Psoas muscle (tissue), 7 donors: ENCODE measurements at regions not wholly inside any gene's neighbourhood (a gene's known extent, or its start where the extent isn't known, plus 50 kb on each side); places are given as distances from the start of the nearest gene placed in this dataset.

Source experiments
- ATAC-seq, 4 donors: fragments of 200-7000 bp; cut with Tn5 transposase; one replicate each; pipeline ENCODE4 v1.9.1; 2020; ENCODE audit warnings: moderate library complexity in 3 of 4, mild to moderate bottlenecking in 2 of 4
- DNase-seq, 2 donors: peaks; one replicate each; pipeline ENCODE4 v3.0.0-alpha.2; 2020
- H3K27ac ChIP-seq: fragments of 200-600 bp; one replicate; pipeline ENCODE4 v1.8.0; 2022
- H3K27me3 ChIP-seq, 3 donors: fragments of 200-600 bp in 1 of 3; one replicate each; pipeline versions ENCODE4 v1.6.1 to v1.8.0; 2013 to 2022; ENCODE audit warnings: low read length in 2 of 3, mild to moderate bottlenecking in 2 of 3, moderate library complexity in 1 of 3; ENCODE audit not compliant: insufficient read depth in 3 of 3
- H3K36me3 ChIP-seq, 2 donors: fragments of 200-600 bp in 1 of 2; one replicate each; pipeline versions ENCODE4 v1.6.1 to v1.8.0; 2013 to 2022; ENCODE audit warnings: low read depth in 1 of 2, mild to moderate bottlenecking in 1 of 2, moderate library complexity in 1 of 2; ENCODE audit not compliant: insufficient read depth in 1 of 2
- H3K4me1 ChIP-seq: fragments of 200-600 bp; one replicate; pipeline ENCODE4 v1.8.0; 2022
- H3K4me3 ChIP-seq: fragments of 200-600 bp; one replicate; pipeline ENCODE4 v1.8.0; 2022; ENCODE audit warnings: mild to moderate bottlenecking
- H3K9me3 ChIP-seq: fragments of 200-600 bp; one replicate; pipeline ENCODE4 v1.8.0; 2022
- CTCF ChIP-seq: fragments of 200-600 bp; IDR thresholded peaks from one replicate; pipeline ENCODE4 v1.8.0; 2022; ENCODE audit warnings: antibody characterized with exemption
- WGBS, 3 donors: extraction: QIAGEN DNeasy Blood & Tissue Kit; methylation state at CpG; one replicate each; pipeline versions ENCODE4 v1.1.6 to v1.1.7; 2013; 5-methylcytosine and 5-hydroxymethylcytosine counted together
- intact Hi-C, 2 donors: fragments of 100-400 bp; cut with DNase I; formaldehyde crosslinking; loops; one replicate each; pipeline versions ENCODE4 v1.11.0 to v1.14.2; 2022
- donor health status: healthy with polysubstance abuse.
- donor health status: DM: no; HTN: no; CAD: no; lungs with moderate emphysema.
- donor health status: Bipolar disorder and iron deficiency.
- donor health status: healthy.
- donor health status: DM: yes; HTN: yes; CAD: no.
- donor health status: DM: no; HTN: no; CAD: no.
- donor health status: DM: yes; HTN: yes; CAD: no.

GRCh38 chr13:80214521-80214991 is 126.4 kb downstream of the SPRY2 start:
- no peaks in the 10 kb centered on the region for H3K4me1 ChIP-seq
- no peak for TF ChIP-seq CTCF
- intact Hi-C loops: no loop called here
- no peak overlapping the region for H3K27ac ChIP-seq
- no peak overlapping the region for H3K4me3 ChIP-seq
- no peaks in the 10 kb centered on the region for H3K9me3 ChIP-seq
- H3K36me3 ChIP-seq: no peaks in the 10 kb centered on the region
- no peaks in the 10 kb centered on the region for H3K27me3 ChIP-seq
- WGBS, 3 donors: 81 to 91% (median 83%) methylated on average over 2 of the region's 2 CpGs
- ATAC-seq (no peak), DNase-seq (no peak)

- 72 to 80% (median 76%) methylated on average over 2 of the region's 2 CpGs for whole genome bisulfite sequencing, 3 donors
Measured at GRCh38 chr13:80214050-80214449, 126.9 kb downstream of the SPRY2 start.

GRCh38 chr13:80213201-80213600 is 127.7 kb downstream of the SPRY2 start:
- WGBS, 3 donors: 85 to 98% (median 90%) methylated on average over 2 of the region's 2 CpGs
- Histone ChIP-seq H3K4me3 (no peak overlapping the region), H3K27ac (no peak overlapping the region), H3K36me3 (no peaks in the 10 kb centered on the region), H3K4me1 (no peaks in the 10 kb centered on the region), H3K9me3 (no peaks in the 10 kb centered on the region), H3K27me3 (no peaks in the 10 kb centered on the region)
- ATAC-seq (no peak), DNase-seq (no peak)
- intact Hi-C loops: no loop called here
- TF ChIP-seq CTCF: no peak

More at GRCh38 chr13:80214050-80214449, 126.9 kb downstream of the SPRY2 start:
- Histone ChIP-seq H3K27ac (no peak overlapping the region), H3K36me3 (no peaks in the 10 kb centered on the region), H3K27me3 (no peaks in the 10 kb centered on the region), H3K4me1 (no peaks in the 10 kb centered on the region), H3K9me3 (no peaks in the 10 kb centered on the region), H3K4me3 (no peak overlapping the region)
- intact Hi-C loops: no loop called here
- TF ChIP-seq CTCF: no peak
- ATAC-seq (no peak), DNase-seq (no peak)

- Histone ChIP-seq H3K9me3 (no peaks in the 10 kb centered on the region), H3K27me3 (no peaks in the 10 kb centered on the region), H3K27ac (no peak overlapping the region), H3K36me3 (no peaks in the 10 kb centered on the region), H3K4me1 (no peaks in the 10 kb centered on the region), H3K4me3 (no peak overlapping the region)
- DNase-seq (no peak), ATAC-seq (no peak)
- WGBS, 3 donors: 93 to 95% (median 93%) methylated on average over 2 of the region's 2 CpGs
- no peak for TF ChIP-seq CTCF
- intact Hi-C loops: no loop called here
Measured at GRCh38 chr13:80211566-80211965, 129.4 kb downstream of the SPRY2 start.

- Histone ChIP-seq H3K9me3 (no peaks in the 10 kb centered on the region), H3K27ac (no peak overlapping the region), H3K4me3 (no peak overlapping the region), H3K27me3 (no peaks in the 10 kb centered on the region), H3K36me3 (no peaks in the 10 kb centered on the region), H3K4me1 (no peaks in the 10 kb centered on the region)
- no peak for ATAC-seq
- no peak for TF ChIP-seq CTCF
- intact Hi-C loops: no loop called here
- DNase-seq: no peak
- 87 to 90% (median 88%) methylated on average over 2 of the region's 2 CpGs for WGBS, 3 donors
Measured at GRCh38 chr13:80204642-80205041, 136.3 kb downstream of the SPRY2 start.
